B cell (primary cell): ENCODE measurements at regions not wholly inside any gene's neighbourhood (a gene's known extent, or its start where the extent isn't known, plus 50 kb on each side); places are given as distances from the start of the nearest gene placed in this dataset.

ENCODE experiments used
- CTCF ChIP-seq: fragments of 200-600 bp; IDR thresholded peaks from one replicate; pipeline ENCODE4 v1.8.0; 2022; ENCODE audit warnings: antibody characterized with exemption, mild to moderate bottlenecking
- EZH2 ChIP-seq: IDR thresholded peaks from 2 replicates; pipeline ENCODE4 v1.6.1; 2012; ENCODE audit warnings: borderline replicate concordance, low read depth, mild to moderate bottlenecking, moderate library complexity, low read length; ENCODE audit not compliant: insufficient read depth, poor library complexity, severe bottlenecking

- TF ChIP-seq CTCF (no peak), EZH2 (no peak)
Measured at GRCh38 chr6:2471472-2471871, 226.1 kb upstream of the GMDS start.
